Stimulated activated CD4-positive, alpha-beta T cell treated with anti-CD3 and anti-CD28 coated beads, TNF-alpha, amount 100 ng/mL, for 24 hours (primary cell): ENCODE measurements at regions not wholly inside any gene's neighbourhood (a gene's known extent, or its start where the extent isn't known, plus 50 kb on each side); places are given as distances from the start of the nearest gene placed in this dataset.

ENCODE experiments used
- DNase-seq, 3 experiments: peaks; one replicate each; pipeline ENCODE4 v3.0.0-alpha.2; 2020; ENCODE audit warnings: low read depth in 3 of 3

GRCh38 chr2:56613920-56614319 lies 430.1 kb downstream of the CCDC85A start:
- no peak for DNase-seq

GRCh38 chr2:56615760-56616159 lies 432.0 kb downstream of the CCDC85A start:
- no peak for DNase-seq

GRCh38 chr2:56624181-56624580 lies 440.4 kb downstream of the CCDC85A start:
- no peak for DNase-seq

- no peak for DNase-seq
These were observed 443.1 kb downstream of the CCDC85A start for GRCh38 chr2:56626927-56627326.

GRCh38 chr2:56630286-56630685 lies 446.5 kb downstream of the CCDC85A start:
- DNase-seq: no peak

- DNase-seq: no peak
These were observed 464.2 kb downstream of the CCDC85A start for GRCh38 chr2:56647997-56648396.

- DNase-seq: no peak
These were observed 465.0 kb downstream of the CCDC85A start for GRCh38 chr2:56648802-56649201.

GRCh38 chr2:56654936-56655335 lies 471.1 kb downstream of the CCDC85A start:
- no peak for DNase-seq

- no peak for DNase-seq
These were observed 473.0 kb downstream of the CCDC85A start for GRCh38 chr2:56656826-56657225.

- DNase-seq: no peak
These were observed 483.0 kb downstream of the CCDC85A start for GRCh38 chr2:56666777-56667176.

GRCh38 chr2:56671973-56672569 lies 488.3 kb downstream of the CCDC85A start:
- DNase-seq: no peak

- no peak for DNase-seq
These were observed 490.3 kb downstream of the CCDC85A start for GRCh38 chr2:56674084-56674483.

GRCh38 chr2:56676966-56677365 lies 493.2 kb downstream of the CCDC85A start:
- DNase-seq: no peak

GRCh38 chr2:56680971-56681631 lies 497.3 kb downstream of the CCDC85A start:
- DNase-seq: no peak

- DNase-seq: no peak
These were observed 498.0 kb downstream of the CCDC85A start for GRCh38 chr2:56681659-56682396.

- no peak for DNase-seq
These were observed 498.6 kb downstream of the CCDC85A start for GRCh38 chr2:56682397-56682760.

GRCh38 chr2:56684327-56684726 lies 500.5 kb downstream of the CCDC85A start:
- DNase-seq: no peak

GRCh38 chr2:56685205-56685604 lies 501.4 kb downstream of the CCDC85A start:
- DNase-seq: no peak

- no peak for DNase-seq
These were observed 503.4 kb downstream of the CCDC85A start for GRCh38 chr2:56687169-56687568.

GRCh38 chr2:56688661-56689060 lies 504.9 kb downstream of the CCDC85A start:
- no peak for DNase-seq

- DNase-seq: no peak
These were observed 509.7 kb downstream of the CCDC85A start for GRCh38 chr2:56693501-56693900.

- DNase-seq: no peak
These were observed 519.2 kb downstream of the CCDC85A start for GRCh38 chr2:56703001-56703400.

- no peak for DNase-seq
These were observed 521.9 kb downstream of the CCDC85A start for GRCh38 chr2:56705713-56706112.
